CD4-positive, alpha-beta T cell treated with Interleukin-2 at 100 ng/mL for 4 hours (primary cell): ENCODE measurements at regions not wholly inside any gene's neighbourhood (a gene's known extent, or its start where the extent isn't known, plus 50 kb on each side); places are given as distances from the start of the nearest gene placed in this dataset.

ENCODE experiments used
- DNase-seq: peaks from one replicate; pipeline ENCODE4 v3.0.0-alpha.2; 2020; ENCODE audit warnings: low spot score

DNA sequence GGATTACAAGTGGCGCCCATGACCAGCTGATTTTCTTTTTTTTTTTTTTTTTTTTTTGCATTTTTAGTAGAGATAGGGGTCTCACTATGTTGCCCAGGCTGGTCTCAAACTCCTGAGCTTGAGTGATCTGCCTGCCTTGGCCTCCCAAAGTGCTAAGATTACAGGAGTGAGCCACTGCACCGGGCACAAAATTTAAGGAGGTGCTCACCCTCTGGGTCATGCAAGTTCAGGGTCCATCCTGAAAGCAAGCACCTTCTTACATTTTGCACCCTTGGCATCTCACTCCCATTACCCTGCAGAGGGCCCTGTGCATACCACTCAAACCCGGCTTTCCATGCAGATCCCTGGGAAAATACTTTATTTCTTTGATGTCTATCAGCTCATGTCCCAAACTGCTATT lies 95.6 kb upstream of the ADRA1B start:
- no peak for DNase-seq

DNA sequence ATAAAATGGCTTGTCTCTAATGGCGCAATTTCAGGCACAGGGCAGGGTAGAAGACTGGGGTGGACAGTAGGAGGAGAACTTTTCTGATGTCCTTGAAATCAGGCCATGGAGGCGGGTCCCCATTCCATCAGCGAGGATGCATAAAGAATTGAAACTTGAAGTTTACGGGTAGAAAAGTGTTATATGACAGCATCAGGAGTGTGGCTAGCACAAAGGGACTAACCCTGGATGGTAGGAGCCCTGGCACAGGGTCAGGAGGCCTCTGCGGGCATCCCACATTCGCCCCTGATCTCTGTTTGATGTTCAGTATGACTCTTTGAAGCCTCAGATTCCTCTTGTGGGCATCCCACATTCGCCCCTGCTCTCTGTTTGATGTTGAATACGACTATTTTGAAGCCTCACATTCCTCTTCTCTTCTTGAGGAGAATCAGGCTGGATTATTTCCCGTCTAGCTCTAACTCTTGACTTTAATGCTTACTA lies 94.8 kb upstream of the ADRA1B start:
- DNase-seq, result no peak

DNA sequence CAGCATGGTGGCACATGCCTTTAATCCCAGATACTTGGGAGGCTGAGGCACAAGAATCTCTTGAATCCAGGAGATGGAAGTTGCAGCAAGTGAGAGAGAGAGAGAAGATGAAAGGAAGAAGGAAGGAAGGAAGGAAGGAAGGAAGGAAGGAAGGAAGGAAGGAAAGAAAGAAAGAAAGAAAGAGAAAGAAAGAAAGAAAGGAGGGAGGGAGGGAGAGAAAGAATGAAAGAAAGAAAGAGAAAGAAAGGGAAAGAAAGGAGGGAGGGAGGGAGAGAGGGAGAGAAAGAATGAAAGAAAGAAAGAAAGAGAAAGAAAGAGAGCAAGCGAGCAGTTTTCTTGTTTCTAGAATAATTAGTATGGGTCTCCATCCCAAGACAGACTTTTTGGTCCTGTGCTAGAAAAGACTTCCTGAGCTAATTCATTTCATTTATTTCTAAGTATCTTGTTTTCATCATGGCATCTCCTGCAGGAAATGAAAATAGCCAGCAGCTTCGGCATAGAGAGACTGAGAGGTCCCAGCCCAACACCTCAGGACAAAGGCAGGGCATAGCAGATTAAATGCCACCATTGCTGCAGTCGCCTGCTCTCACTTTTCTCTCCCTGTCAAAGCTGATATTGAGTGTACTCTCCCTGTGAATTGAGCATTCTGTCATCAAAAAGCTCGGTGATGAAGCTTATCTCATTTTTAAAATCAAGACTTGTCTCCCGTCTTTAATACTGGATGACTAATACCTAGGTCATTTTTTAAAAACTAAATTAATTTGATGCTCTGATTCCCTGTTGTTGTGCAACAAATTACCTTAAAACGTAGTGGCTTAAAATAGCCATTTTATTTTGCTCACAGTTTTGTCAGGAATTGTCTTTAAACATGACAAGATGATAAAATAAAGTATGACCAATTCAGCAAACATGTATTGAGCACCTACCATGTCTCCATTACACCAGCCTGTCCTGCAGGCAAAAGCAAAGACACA lies 91.8 kb upstream of the ADRA1B start:
- DNase-seq, result no peak

DNA sequence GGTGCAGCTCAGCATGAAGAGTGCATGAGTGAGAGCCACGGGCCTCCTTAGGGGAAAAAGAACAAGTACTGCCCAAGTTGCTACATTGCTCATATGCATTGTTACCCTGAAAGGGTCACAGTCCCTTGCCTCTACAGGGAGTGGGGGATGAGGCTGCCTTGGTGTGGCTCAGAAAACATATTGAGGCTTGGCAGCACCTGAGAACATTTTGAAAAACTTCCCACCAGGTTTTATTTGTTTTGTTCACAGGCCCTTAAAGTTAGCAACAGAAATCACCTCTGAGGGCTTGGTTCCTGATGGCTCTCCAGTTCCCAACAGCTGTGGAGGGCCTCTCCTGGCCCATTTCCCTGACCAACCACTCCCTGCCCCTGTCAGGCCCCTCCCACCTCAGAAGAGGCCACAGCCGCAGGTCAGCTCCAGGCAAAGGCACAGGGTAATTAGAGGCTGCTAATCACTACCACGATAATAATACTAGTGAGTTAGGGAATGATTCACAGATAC lies 90.7 kb upstream of the ADRA1B start:
- no peak for DNase-seq

DNA sequence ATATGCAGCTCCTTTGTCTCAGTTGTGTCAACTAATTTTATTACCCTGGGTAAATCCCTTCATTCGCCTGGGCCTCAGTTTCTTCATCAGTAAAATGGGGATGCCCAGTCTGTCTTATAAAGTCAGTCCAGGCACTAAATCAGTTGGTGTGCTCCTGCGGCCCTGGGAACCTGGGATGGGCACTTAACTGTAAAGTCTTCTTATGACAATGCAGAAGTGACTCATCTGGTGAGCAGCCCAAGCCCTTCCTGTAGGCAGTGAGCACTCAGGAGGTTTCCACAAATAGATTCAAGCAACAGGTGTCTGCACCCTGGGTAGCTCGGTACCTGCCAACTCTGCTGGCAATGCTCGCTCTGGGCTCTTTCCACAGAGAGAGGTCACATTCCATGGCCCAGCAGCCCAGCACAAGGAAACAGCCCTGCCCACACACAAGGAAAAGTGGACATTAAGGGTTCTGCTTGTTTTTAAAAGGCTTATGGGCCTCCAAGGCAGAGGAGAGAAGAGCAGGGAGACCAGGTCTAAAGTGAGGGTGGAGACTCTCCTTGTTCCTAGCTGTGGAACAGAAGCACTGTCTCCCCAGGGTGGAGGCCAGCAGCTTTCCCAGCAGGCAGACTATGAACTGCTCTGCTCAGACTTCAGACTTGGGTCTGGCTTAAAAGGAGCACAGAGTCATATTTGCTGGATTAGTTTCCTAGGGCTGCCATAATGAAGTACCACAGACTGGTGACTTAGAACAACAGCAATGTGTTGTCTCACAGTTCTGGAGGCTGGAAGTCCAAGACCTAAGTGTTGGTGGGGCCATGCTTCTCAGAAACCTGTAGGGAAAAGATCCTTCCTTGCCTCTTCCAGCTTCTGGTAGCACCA lies 89.7 kb upstream of the ADRA1B start:
- DNase-seq, result no peak

DNA sequence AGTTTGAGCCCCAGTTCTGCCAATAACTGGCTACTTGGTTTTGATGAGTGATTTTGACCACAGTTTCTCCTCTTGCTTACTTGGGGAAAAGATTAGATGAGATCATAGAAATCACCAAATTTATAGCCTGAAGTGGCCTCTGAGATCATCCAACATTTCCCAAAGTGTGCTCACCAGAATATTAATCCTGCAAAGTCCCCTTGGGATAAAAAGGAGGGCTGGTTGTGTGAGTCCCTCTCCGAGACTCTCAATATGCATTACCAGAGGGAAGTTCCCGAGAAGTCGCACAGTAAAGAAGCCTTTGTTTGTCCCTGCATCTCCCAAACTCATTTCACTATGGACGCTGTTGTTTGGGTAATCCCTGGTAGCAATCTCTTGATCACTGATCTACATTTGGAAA lies 88.4 kb upstream of the ADRA1B start:
- no peak for DNase-seq

DNA sequence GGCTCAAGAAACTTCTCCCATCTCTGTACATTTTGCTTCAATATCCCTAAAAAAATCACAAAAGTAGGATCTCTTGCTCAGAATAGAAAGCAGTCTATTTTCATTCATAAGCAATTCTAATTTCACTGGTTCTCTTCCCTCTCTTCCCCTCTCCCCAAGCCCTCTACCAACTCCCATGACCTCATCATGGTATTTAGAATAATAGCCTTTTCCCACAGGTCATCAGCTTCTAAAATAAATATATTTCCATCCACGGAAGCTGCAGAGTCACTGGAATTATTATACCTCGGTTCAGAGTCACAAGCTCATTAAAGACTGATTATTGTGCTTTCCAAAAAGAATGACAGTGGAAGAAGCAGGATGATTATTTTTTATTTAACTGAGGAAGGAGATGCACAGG lies 84.2 kb upstream of the ADRA1B start:
- DNase-seq, result no peak

DNA sequence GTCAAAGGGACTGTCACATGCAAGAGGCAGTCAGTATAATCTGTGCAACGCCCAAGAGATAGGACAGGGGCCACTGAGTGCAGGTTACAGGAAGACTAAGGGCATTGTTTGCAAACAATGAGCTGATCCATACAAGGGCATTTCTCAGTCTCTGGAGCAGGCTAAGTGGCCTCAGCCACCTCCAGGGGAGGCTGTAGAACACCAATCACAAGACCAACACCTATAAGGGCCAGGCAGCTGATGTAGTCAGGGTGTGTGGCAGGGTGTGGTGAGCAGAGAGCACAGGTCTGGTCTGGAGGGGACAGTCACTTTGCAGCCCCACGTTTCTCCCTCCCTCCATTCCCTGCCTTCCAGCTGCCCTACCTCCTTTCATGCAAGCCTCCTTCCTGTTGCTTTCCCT lies 83.2 kb upstream of the ADRA1B start:
- DNase-seq, result no peak

DNA sequence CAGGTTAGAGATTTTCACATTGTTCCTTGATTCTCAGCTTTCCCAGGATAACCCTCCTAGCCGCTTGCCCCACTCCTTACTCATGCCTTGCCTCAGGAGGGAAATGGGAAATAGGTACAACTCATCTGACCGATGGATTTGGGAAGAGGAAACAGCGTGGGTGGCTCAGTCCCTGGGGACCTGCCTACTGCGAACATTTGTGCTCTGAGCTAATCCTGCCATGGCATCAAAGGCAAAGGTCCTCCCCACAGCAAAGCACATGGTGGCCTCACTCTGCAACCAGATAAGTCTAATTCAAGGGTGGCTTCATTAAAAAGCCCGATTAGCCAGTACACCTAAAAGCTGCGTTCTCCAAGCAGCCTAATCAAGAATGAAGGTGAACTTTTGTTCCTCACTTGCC lies 82.4 kb upstream of the ADRA1B start:
- no peak for DNase-seq

DNA sequence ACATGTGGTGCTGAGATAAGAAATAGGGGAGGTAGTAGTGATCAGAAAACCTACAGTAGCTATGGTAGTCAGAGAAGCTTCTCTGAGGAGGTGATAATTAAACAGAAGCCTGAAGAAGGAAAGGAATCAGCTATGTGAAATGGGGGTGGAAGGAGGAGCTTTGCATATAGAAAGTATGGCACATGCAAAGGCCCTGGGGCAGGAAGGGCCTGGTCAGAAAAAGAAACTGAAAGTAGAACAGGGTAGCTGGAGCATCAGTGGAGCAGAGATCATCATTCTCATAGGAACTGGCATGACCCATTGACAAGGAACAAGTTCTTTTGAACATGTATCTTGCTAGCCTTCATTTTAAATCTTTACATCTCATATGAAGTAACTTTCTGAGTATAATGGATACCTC lies 80.7 kb upstream of the ADRA1B start:
- no peak for DNase-seq

DNA sequence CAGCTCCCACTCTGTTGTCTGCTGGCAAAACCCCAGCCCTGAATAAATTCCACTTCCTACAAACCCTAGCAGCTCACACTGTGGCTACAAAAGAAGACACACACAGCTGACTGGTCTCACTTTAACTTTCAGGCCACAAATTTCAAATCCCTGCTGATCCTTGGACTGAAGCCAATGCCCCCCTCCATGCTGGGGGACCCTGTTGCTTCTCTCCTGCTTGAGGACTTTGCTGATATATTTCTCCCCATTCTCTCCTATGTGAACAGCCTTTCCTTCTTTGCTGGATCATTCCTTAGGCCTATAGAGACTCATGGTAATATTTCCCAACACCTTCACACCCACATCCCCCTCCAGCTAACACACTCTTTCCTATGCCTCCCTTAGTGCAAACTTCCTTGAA lies 79.6 kb upstream of the ADRA1B start:
- no peak for DNase-seq

DNA sequence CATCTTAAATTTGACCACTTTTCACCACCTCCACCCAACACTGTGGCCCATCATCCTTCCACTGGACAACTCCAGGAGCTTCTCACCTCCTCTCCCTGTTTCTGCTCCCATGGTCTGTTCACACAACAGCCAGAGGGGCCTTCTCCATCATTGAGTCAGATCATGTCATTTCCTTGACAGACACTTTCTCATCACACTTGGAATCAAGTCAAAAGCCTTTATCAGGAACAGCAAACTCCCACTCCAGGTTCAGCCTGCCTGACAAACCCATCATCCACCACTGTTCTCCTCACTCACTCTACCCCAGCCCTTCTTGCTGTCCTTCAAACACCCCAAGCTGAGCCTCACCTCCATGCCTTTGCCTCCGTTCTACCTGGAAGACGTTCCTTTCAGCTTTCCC lies 78.4 kb upstream of the ADRA1B start:
- no peak for DNase-seq

DNA sequence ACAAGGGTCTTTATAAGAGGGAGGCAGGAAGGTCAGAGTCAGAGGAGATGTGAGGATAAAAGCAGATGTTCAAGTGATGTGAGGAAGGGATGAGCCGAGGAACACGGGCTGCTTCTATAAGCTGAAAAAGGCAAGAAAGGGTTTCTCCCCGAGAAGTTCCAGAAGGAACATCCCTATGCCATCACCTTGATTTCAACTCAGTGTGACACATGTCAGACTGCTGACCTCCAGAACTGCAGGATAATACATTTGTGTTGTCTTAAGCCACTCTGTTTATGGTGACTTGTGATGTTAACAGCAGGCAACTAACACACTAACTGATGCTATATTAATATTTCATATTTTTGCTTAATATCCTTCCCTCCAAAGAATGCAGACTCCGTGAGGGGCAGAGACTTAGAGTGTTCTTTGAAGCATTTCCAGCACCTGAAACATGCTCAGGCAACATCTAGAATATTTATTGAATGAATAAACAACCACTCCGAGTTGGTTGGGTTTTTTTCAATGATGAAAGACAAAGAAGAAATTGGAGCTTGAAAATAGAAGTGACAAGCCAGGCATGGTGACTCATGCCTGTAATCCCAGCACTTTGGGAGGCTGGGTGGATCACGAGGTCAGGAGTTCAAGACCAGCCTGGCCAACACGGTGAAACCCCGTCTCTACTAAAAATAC lies 77.6 kb upstream of the ADRA1B start:
- DNase-seq, result no peak

DNA sequence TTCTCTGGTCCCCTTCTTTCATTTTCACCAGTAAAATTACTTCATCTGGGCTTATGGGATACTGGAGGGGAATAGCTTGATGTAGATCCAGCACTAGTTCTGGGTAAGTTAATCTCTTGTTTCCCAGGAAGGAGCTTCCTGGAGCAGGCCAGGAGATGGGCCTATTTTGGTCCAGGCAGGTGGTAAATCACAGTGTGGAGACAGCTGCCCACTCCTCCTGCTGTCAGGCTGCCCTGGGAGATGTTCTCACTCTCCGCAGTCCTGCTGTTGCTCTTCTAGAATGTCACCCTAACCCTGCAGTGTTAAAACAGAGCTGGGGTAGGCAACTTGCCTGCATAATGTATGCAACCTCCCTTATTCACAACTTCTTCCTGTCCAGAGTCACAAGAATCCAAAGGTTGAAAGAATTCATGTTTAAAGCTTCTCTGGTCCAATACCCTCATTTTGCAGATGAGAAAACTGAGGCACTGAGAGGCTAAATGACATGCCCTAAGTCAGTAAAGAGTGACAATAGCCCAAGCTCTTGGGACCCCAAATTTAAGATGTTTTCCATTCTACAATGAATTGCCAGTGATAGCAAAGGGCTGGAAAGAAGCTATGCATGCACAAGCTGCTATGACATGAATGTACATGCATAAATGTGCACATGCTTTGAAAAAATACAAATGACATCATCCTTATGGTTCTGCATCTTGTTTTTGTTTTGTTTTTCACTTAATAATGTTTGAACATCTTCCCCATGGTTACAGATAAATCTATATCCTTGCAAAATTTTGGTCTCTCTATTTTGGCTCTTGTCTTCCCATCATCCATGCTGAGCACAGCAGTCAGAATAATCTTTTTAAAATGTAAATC lies 71.8 kb upstream of the ADRA1B start:
- no peak for DNase-seq

DNA sequence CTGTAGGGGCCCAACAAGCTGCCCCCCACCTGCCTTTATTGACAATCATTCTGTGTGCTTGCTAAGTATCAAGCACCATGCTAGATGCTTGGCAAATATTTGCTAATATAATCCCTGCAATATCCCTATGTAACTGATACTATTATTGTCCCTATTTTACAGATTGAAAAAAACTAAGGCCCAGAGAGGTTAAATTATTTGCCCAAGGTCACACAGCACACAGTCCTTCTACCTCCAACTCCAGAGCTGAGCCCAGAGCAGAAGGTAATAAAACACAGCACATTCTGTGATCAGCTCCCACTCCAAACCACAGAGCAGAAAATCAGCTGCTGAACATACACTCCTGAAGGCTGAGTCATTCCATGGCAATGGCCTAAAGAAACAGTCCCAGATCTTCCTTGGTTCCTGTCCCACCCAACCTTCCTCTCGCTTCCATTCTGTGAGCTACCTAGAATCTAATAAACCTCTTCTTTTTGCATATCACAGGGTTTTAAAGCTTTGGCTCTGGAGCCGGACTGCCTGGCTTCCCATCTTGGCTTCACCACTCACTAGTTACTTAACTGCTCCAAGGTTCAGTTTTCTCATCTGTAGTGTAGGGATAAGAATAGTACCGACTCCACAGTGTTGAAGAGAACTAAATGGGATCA lies 66.7 kb upstream of the ADRA1B start:
- DNase-seq, result no peak

DNA sequence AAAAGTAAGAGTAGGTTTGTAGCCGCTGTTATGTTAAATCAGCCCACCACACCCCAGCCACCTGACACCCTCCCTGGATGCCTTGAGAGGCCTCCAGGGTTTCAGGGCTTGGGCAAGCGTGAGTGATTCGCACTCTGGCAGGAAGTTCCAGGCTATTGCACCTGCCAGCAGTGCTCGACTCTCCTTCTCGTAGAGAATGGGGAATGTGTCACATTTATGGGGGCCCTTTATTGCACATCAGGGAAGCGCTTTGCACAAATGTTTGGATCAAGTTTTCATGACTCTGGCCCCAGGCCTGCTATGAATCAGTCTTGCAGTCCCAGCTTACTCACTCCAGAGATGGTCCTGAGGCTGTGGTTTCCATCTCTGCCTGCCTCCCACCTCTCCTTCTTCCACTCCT lies 66.1 kb upstream of the ADRA1B start:
- DNase-seq, result no peak

DNA sequence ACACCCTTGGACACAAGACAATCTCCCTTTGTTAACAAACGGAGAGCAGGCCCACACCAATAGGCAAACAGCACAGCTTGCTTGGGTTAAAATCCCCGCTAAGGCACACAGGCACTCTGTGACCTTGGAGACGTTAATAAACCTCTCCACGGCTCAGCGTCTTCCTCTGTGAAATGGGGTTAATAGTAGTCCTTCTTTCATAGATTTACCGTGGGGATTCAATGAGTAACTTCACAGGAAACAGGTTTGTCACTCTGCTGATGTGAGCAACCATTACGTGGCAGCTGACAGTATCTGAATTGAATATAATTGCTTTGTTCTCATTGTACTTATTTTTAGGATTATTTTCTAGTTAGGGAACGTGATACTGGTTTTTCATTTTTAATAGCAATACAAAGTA lies 65.2 kb upstream of the ADRA1B start:
- DNase-seq, result no peak

DNA sequence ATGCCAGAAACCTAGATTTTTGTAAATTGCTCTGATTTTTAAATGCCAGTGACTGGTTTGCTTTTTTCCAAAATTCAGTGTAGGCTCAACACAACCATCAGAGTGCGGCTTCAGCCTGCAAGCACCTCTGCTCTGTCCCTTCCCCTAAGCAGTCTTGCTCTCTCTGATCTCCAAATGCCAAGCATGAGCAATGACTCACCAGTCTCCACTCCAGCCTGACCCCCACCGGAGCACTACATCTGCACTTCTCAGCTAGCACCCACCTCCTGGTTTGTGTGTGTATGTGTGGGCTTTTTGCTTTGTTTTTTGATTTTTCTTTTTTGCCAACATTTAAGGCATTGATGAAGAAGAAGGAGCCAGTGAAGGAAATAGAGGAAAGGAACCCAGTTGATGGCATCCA lies 61.4 kb upstream of the ADRA1B start:
- DNase-seq, result no peak

DNA sequence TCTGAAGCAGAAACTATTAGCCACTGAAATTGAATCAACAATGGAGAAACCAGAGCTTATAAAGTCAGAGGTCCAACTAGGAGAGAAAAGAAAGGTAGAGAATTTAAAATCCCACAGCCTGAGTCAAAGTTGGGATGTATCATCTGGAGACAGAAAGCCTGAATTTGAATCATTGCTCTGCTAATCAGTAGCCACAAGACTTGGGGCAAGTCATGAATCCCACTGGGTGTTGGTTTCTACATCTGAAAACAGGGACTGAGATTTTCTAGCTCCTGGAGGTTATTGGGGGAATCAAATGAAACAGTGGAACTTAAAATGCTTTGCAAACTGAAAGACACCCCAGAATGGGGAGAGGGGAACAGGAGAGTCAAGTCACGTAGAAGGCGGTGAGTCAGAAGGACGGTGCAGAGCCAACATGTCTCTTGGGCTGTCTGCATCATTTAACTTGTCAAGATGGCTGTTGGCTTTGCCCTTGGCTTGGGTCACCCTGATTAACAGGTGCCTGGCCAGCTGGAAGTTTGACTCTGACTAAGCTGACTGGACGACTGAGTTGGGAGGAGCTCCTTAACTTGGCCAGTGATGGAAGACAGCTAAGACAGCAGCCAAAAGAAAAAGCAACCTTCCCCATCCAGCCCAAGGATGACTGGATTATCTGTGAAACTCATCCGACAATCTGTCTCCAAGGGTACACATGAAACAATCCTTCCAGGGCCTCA lies 60.6 kb upstream of the ADRA1B start:
- DNase-seq, result no peak

DNA sequence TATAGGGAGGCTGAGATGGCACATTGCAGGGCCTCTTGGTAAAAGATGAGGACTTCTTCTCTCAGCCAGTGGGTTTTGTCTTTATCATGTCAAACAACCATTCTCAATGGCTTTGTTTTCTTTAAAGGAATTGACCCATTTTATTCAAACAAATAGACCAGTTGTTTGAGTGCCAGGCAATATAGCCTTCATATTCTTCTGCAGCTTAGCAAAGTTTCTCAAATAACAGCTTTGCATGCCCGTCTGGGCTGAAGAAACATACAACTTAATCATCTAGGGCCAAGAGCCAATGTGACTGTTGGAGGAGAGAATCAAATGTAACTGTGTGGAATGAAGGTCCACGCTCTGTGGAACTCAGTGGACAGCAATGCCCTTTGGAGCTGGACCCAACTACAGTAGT lies 57.4 kb upstream of the ADRA1B start:
- DNase-seq, result no peak
